ENCODE measurements at regions not wholly inside any gene's neighbourhood (a gene's known extent, or its start where the extent isn't known, plus 50 kb on each side); places are given as distances from the start of the nearest gene placed in this dataset.

- DNase-seq (ENCODE audit: low read depth), result no peak
These were observed 278.7 kb downstream of the NPR3 start for GRCh38 chr5:32989815-32990214.

GRCh38 chr5:32990593-32991420 lies 279.7 kb downstream of the NPR3 start:
- DNase-seq (ENCODE audit: low read depth), result peak; percentile 21

- DNase-seq (ENCODE audit: low read depth), result no peak
These were observed 280.3 kb downstream of the NPR3 start for GRCh38 chr5:32991421-32991815.

- DNase-seq (ENCODE audit: low read depth), result no peak
These were observed 285.2 kb downstream of the NPR3 start for GRCh38 chr5:32996336-32996735.

- DNase-seq (ENCODE audit: low read depth), result peak; percentile 84
These were observed 297.8 kb downstream of the NPR3 start for GRCh38 chr5:33008751-33009418.

- DNase-seq (ENCODE audit: low read depth), result peak; percentile 28
These were observed 299.7 kb downstream of the NPR3 start for GRCh38 chr5:33010846-33011245.

- DNase-seq (ENCODE audit: low read depth), result no peak
These were observed 300.7 kb downstream of the NPR3 start for GRCh38 chr5:33011801-33012200.

GRCh38 chr5:33023649-33024048 lies 312.5 kb downstream of the NPR3 start:
- no peak for DNase-seq (ENCODE audit: low read depth)

GRCh38 chr5:33032271-33033070 lies 321.4 kb downstream of the NPR3 start:
- DNase-seq (ENCODE audit: low read depth), result peak; percentile 39

- DNase-seq (ENCODE audit: low read depth), result no peak
These were observed 322.4 kb downstream of the NPR3 start for GRCh38 chr5:33033516-33033915.

- no peak for DNase-seq (ENCODE audit: low read depth)
These were observed 323.7 kb downstream of the NPR3 start for GRCh38 chr5:33034777-33035176.

- DNase-seq (ENCODE audit: low read depth), result no peak
These were observed 324.9 kb downstream of the NPR3 start for GRCh38 chr5:33035851-33036527.

GRCh38 chr5:33037076-33037475 lies 326.0 kb downstream of the NPR3 start:
- DNase-seq (ENCODE audit: low read depth), result no peak

- DNase-seq (ENCODE audit: low read depth), result no peak
These were observed 330.5 kb downstream of the NPR3 start for GRCh38 chr5:33041586-33041985.

- DNase-seq (ENCODE audit: low read depth), result peak; percentile 56
These were observed 332.3 kb downstream of the NPR3 start for GRCh38 chr5:33043343-33043997.

GRCh38 chr5:33046091-33046490 lies 335.0 kb downstream of the NPR3 start:
- DNase-seq (ENCODE audit: low read depth), result peak; percentile 65

GRCh38 chr5:33048315-33048714 lies 337.2 kb downstream of the NPR3 start:
- no peak for DNase-seq (ENCODE audit: low read depth)

GRCh38 chr5:33049298-33049697 lies 338.2 kb downstream of the NPR3 start:
- peak; percentile 80 for DNase-seq (ENCODE audit: low read depth)

GRCh38 chr5:33049842-33050241 lies 338.7 kb downstream of the NPR3 start:
- DNase-seq (ENCODE audit: low read depth), result peak; percentile 96

GRCh38 chr5:33059081-33059480 lies 348.0 kb downstream of the NPR3 start:
- peak; percentile 62 for DNase-seq (ENCODE audit: low read depth)

- no peak for DNase-seq (ENCODE audit: low read depth)
These were observed 354.0 kb downstream of the NPR3 start for GRCh38 chr5:33065131-33065530.

Measured in M059J (cell line).